Inflammatory macrophage treated with lipopolysaccharide for 4 hours (primary cell): ENCODE measurements at regions not wholly inside any gene's neighbourhood (a gene's known extent, or its start where the extent isn't known, plus 50 kb on each side); places are given as distances from the start of the nearest gene placed in this dataset.
"Not testable (repeated sequence)": the region's sequence is repeated elsewhere in the genome, so short reads cannot be mapped to it uniquely, and the experiment has no call there.

Source experiments
- DNase-seq: peaks from one replicate; pipeline ENCODE4 v3.0.0-alpha.2; 2020

GRCh38 chr3:105982207-105982606, 113.4 kb upstream of the CBLB start:
- DNase-seq = no peak

- no peak for DNase-seq
Observed at GRCh38 chr3:105984837-105985236, 116.0 kb upstream of the CBLB start.

- DNase-seq = not testable (repeated sequence)
Observed at GRCh38 chr3:105986343-105986742, 117.5 kb upstream of the CBLB start.

- no peak for DNase-seq
Observed at GRCh38 chr3:105987809-105988208, 119.0 kb upstream of the CBLB start.

GRCh38 chr3:105988540-105989212, 119.9 kb upstream of the CBLB start:
- DNase-seq = no peak

- no peak for DNase-seq
Observed at GRCh38 chr3:105996781-105997180, 128.0 kb upstream of the CBLB start.

- DNase-seq = no peak
Observed at GRCh38 chr3:105997466-105997799, 128.6 kb upstream of the CBLB start.

GRCh38 chr3:105997800-105998526, 129.2 kb upstream of the CBLB start:
- peak; percentile 94 for DNase-seq

- no peak for DNase-seq
Observed at GRCh38 chr3:105999856-106000255, 131.0 kb upstream of the CBLB start.

- no peak for DNase-seq
Observed at GRCh38 chr3:106001923-106002322, 133.1 kb upstream of the CBLB start.

- DNase-seq = peak; percentile 36
Observed at GRCh38 chr3:106004137-106004681, 135.4 kb upstream of the CBLB start.

- DNase-seq = no peak
Observed at GRCh38 chr3:106004826-106005225, 136.0 kb upstream of the CBLB start.

- no peak for DNase-seq
Observed at GRCh38 chr3:106006001-106006400, 137.2 kb upstream of the CBLB start.

GRCh38 chr3:106006571-106006970, 137.8 kb upstream of the CBLB start:
- no peak for DNase-seq

- DNase-seq = no peak
Observed at GRCh38 chr3:106007512-106007911, 138.7 kb upstream of the CBLB start.

GRCh38 chr3:106008766-106009165, 140.0 kb upstream of the CBLB start:
- DNase-seq = no peak

- DNase-seq = peak; percentile 10
Observed at GRCh38 chr3:106010829-106011228, 142.0 kb upstream of the CBLB start.

GRCh38 chr3:106013971-106014370, 145.2 kb upstream of the CBLB start:
- DNase-seq = peak; percentile 91

GRCh38 chr3:106014518-106014917, 145.7 kb upstream of the CBLB start:
- DNase-seq = peak; percentile 51

GRCh38 chr3:106014971-106015370, 146.2 kb upstream of the CBLB start:
- no peak for DNase-seq

- DNase-seq = peak; percentile 41
Observed at GRCh38 chr3:106018102-106018501, 149.3 kb upstream of the CBLB start.

GRCh38 chr3:106018929-106019550, 150.2 kb upstream of the CBLB start:
- peak; percentile 25 for DNase-seq

GRCh38 chr3:106022913-106023312, 154.1 kb upstream of the CBLB start:
- DNase-seq = no peak

- no peak for DNase-seq
Observed at GRCh38 chr3:106025151-106025722, 156.4 kb upstream of the CBLB start.
